B cell (primary cell): ENCODE measurements at regions not wholly inside any gene's neighbourhood (a gene's known extent, or its start where the extent isn't known, plus 50 kb on each side); places are given as distances from the start of the nearest gene placed in this dataset.

Experiments used
- ATAC-seq: fragments of 200-7000 bp; cut with Tn5 transposase; one replicate; pipeline ENCODE4 v1.10.0; 2021; ENCODE audit warnings: low read depth, mild to moderate bottlenecking, moderate number of reproducible peaks, moderate library complexity
- CTCF ChIA-PET: fragments of 350-600 bp; sonication (Branson Sonifier 250); formaldehyde crosslinking; loops from one replicate; lab custom pipeline; 2021; ENCODE audit warnings: antibody characterized with exemption, inconsistent platforms; lab: Charles Lee
- POLR2A ChIA-PET: fragments of 350-600 bp; sonication (Branson Sonifier 250); formaldehyde crosslinking; loops from one replicate; lab custom pipeline; 2021; ENCODE audit warnings: antibody characterized with exemption; lab: Charles Lee
- DNase-seq: peaks from one replicate; pipeline ENCODE4 v3.0.0; 2013
- H2AFZ ChIP-seq: 2 replicates; pipeline ENCODE4 v1.6.1; 2012; ENCODE audit warnings: mild to moderate bottlenecking, low read depth, low read length; ENCODE audit not compliant: insufficient read depth, poor library complexity, severe bottlenecking
- H3K27ac ChIP-seq, 2 donors: 1 replicate in 1 of 2; 2 replicates in 1 of 2; pipeline ENCODE4 v1.5.1; 2012 to 2013; ENCODE audit warnings: low read length in 2 of 2, mild to moderate bottlenecking in 2 of 2, moderate library complexity in 1 of 2
- H3K27me3 ChIP-seq, 4 experiments: fragments of 200-600 bp in 1 of 4; sonication (generic) in 1 of 4; replicated peaks in 1 of 4; 1 replicate in 2 of 4; 2 replicates in 2 of 4; pipeline versions ENCODE4 v1.6.1 to v1.7.0; 2013 to 2016; ENCODE audit warnings: low read length in 3 of 4, mild to moderate bottlenecking in 2 of 4, mixed read lengths in 1 of 4, moderate library complexity in 1 of 4; ENCODE audit not compliant: insufficient read depth in 4 of 4, control insufficient read depth in 3 of 4; ENCODE audit errors: control extremely low read depth in 1 of 4
- H3K36me3 ChIP-seq, 2 experiments: replicated peaks in 1 of 2; 1 replicate in 1 of 2; 2 replicates in 1 of 2; pipeline versions ENCODE4 v1.6.1 to v1.7.1; 2013; ENCODE audit warnings: low read length in 1 of 2; ENCODE audit not compliant: insufficient read depth in 2 of 2, control insufficient read depth in 1 of 2; ENCODE audit errors: control extremely low read depth in 1 of 2, extremely low read depth in 1 of 2
- H3K4me1 ChIP-seq, 2 donors: fragments of 200-600 bp in 1 of 2; sonication (generic) in 1 of 2; 1 replicate in 1 of 2; 2 replicates in 1 of 2; pipeline versions ENCODE4 v1.5.1 to v1.6.1; 2013 to 2017; ENCODE audit warnings: low read length in 2 of 2; ENCODE audit not compliant: control insufficient read depth in 2 of 2, insufficient read depth in 2 of 2
- H3K4me2 ChIP-seq: replicated peaks from 2 replicates; pipeline ENCODE3; 2012; ENCODE audit warnings: mild to moderate bottlenecking, low read depth, low read length; ENCODE audit not compliant: poor library complexity, severe bottlenecking
- H3K4me3 ChIP-seq, 5 experiments: fragments of 200-600 bp in 1 of 5; sonication (generic) in 1 of 5; 1 replicate in 3 of 5; 2 replicates in 2 of 5; pipeline versions ENCODE4 v1.5.1 to v1.7.0; 2011 to 2016; ENCODE audit warnings: low read length in 4 of 5, mild to moderate bottlenecking in 4 of 5, low read depth in 2 of 5, control low read depth in 1 of 5, moderate library complexity in 1 of 5; ENCODE audit not compliant: insufficient read depth in 1 of 5; ENCODE audit errors: control extremely low read depth in 1 of 5, extremely low read depth in 1 of 5
- H3K79me2 ChIP-seq: fragments of 200-600 bp; sonication (generic); one replicate; pipeline ENCODE4 v1.6.0; 2016; ENCODE audit warnings: low read length; ENCODE audit not compliant: control insufficient read depth, insufficient read depth
- H3K9ac ChIP-seq: fragments of 200-600 bp; sonication (generic); 2 replicates; pipeline ENCODE4 v1.6.1; 2017; ENCODE audit warnings: mild to moderate bottlenecking, low read length, moderate library complexity
- H3K9me3 ChIP-seq, 3 donors: one replicate each; pipeline versions ENCODE4 v1.6.1 to v1.7.1; 2013; ENCODE audit warnings: low read length in 2 of 3; ENCODE audit not compliant: control insufficient read depth in 2 of 3, insufficient read depth in 1 of 3; ENCODE audit errors: control extremely low read depth in 1 of 3
- H4K20me1 ChIP-seq: 2 replicates; pipeline ENCODE4 v1.6.0; 2012; ENCODE audit warnings: mild to moderate bottlenecking, low read length; ENCODE audit not compliant: insufficient read depth, control insufficient read depth, poor library complexity, severe bottlenecking
- H3K27ac Mint-ChIP-seq: one replicate; pipeline ENCODE4 v1.8.0; 2021; ENCODE audit warnings: mixed read lengths
- H3K27me3 Mint-ChIP-seq: one replicate; pipeline ENCODE4 v1.8.0; 2021; ENCODE audit warnings: mixed read lengths
- H3K4me1 Mint-ChIP-seq: one replicate; pipeline ENCODE4 v1.8.0; 2021; ENCODE audit warnings: mixed read lengths
- H3K4me3 Mint-ChIP-seq: one replicate; pipeline ENCODE4 v1.8.0; 2021; ENCODE audit warnings: mixed read lengths
- H3K9me3 Mint-ChIP-seq: one replicate; pipeline ENCODE4 v1.8.0; 2022; ENCODE audit warnings: mixed read lengths; ENCODE audit not compliant: insufficient read depth
- EZH2 ChIP-seq: IDR thresholded peaks from 2 replicates; pipeline ENCODE4 v1.6.1; 2012; ENCODE audit warnings: borderline replicate concordance, low read depth, mild to moderate bottlenecking, moderate library complexity, low read length; ENCODE audit not compliant: insufficient read depth, poor library complexity, severe bottlenecking
- WGBS: methylation state at CpG from one replicate; pipeline ENCODE4 v1.1.5; 2013; ENCODE audit warnings: missing lambda C conversion rate; ENCODE audit not compliant: insufficient coverage; 5-methylcytosine and 5-hydroxymethylcytosine counted together
- intact Hi-C: fragments of 100-400 bp; cut with micrococcal nuclease; formaldehyde crosslinking; loops from one replicate; pipeline ENCODE4 v1.10.0; 2022
- TF ChIP-seq, protein P1 (sequence below): fragments of 200-600 bp; IDR thresholded peaks from one replicate; pipeline ENCODE4 v1.8.0; 2022; ENCODE audit warnings: antibody characterized with exemption, mild to moderate bottlenecking

- ChIA-PET CTCF (no interaction called here), POLR2A (no interaction called here)
- H3K9me3 ChIP-seq, result peaks cover 0 to 3% (median 0%) of the 10 kb centered on the region in 3 donors
- ATAC-seq (no peak), DNase-seq (no peak)
- peaks cover 0 to 7% (median 0%) of the 10 kb centered on the region in 4 experiments for H3K27me3 ChIP-seq
- Mint-ChIP-seq H3K27ac (no peak overlapping the region), H3K9me3 (no peaks in the 10 kb centered on the region), H3K4me1 (no peaks in the 10 kb centered on the region), H3K4me3 (no peak overlapping the region), H3K27me3 (peaks cover 5% of the 10 kb centered on the region)
- no peaks in the 10 kb centered on the region for H4K20me1 ChIP-seq
- H3K4me2 ChIP-seq, result no peak overlapping the region
- WGBS, result 88% methylated on average over 11 of the region's 15 CpGs
- no peaks in the 10 kb centered on the region for H3K4me1 ChIP-seq
- TF ChIP-seq EZH2, result no peak
- TF ChIP-seq, protein P1, sequence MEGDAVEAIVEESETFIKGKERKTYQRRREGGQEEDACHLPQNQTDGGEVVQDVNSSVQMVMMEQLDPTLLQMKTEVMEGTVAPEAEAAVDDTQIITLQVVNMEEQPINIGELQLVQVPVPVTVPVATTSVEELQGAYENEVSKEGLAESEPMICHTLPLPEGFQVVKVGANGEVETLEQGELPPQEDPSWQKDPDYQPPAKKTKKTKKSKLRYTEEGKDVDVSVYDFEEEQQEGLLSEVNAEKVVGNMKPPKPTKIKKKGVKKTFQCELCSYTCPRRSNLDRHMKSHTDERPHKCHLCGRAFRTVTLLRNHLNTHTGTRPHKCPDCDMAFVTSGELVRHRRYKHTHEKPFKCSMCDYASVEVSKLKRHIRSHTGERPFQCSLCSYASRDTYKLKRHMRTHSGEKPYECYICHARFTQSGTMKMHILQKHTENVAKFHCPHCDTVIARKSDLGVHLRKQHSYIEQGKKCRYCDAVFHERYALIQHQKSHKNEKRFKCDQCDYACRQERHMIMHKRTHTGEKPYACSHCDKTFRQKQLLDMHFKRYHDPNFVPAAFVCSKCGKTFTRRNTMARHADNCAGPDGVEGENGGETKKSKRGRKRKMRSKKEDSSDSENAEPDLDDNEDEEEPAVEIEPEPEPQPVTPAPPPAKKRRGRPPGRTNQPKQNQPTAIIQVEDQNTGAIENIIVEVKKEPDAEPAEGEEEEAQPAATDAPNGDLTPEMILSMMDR, result no peak
- H3K79me2 ChIP-seq, result no peaks in the 10 kb centered on the region
- H2AFZ ChIP-seq, result no peak overlapping the region
- H3K36me3 ChIP-seq, result no peaks in the 10 kb centered on the region
- H3K9ac ChIP-seq, result no peak overlapping the region
- H3K4me3 ChIP-seq, result no peak overlapping the region
- intact Hi-C loops, result no loop called here
- no peak overlapping the region for H3K27ac ChIP-seq
Observed at GRCh38 chr16:86753399-86753798, 175.1 kb downstream of the FOXL1 start.

- intact Hi-C loops, result no loop called here
- H3K4me1 ChIP-seq, result no peaks in the 10 kb centered on the region
- no peak overlapping the region for H3K4me3 ChIP-seq
- H3K9me3 ChIP-seq, result no peaks in the 10 kb centered on the region
- no peak overlapping the region for H3K9ac ChIP-seq
- Mint-ChIP-seq H3K4me1 (no peaks in the 10 kb centered on the region), H3K27ac (no peak overlapping the region), H3K27me3 (peaks cover 20% of the 10 kb centered on the region), H3K4me3 (no peak overlapping the region), H3K9me3 (no peaks in the 10 kb centered on the region)
- ATAC-seq (no peak), DNase-seq (no peak)
- no peaks in the 10 kb centered on the region for H3K79me2 ChIP-seq
- no peaks in the 10 kb centered on the region for H3K36me3 ChIP-seq
- ChIA-PET POLR2A (no interaction called here), CTCF (no interaction called here)
- no peaks in the 10 kb centered on the region for H4K20me1 ChIP-seq
- no peak for TF ChIP-seq EZH2
- TF ChIP-seq, protein P1, result no peak
- H3K4me2 ChIP-seq, result no peak overlapping the region
- no peak overlapping the region for H2AFZ ChIP-seq
- 88% methylated on average over 10 of the region's 13 CpGs for WGBS
- H3K27me3 ChIP-seq, result peaks cover 0 to 7% (median 0%) of the 10 kb centered on the region in 4 experiments
- H3K27ac ChIP-seq, result no peak overlapping the region
Observed at GRCh38 chr16:86755571-86756006, 177.2 kb downstream of the FOXL1 start.
